Left kidney (tissue), 1 donor: ENCODE measurements at regions not wholly inside any gene's neighbourhood (a gene's known extent, or its start where the extent isn't known, plus 50 kb on each side); places are given as distances from the start of the nearest gene placed in this dataset.
"Not testable (repeated sequence)": the region's sequence is repeated elsewhere in the genome, so short reads cannot be mapped to it uniquely, and the experiment has no call there.

Experiments
- DNase-seq: peaks from one replicate; pipeline ENCODE4 v3.0.0-alpha.2; 2013

DNA sequence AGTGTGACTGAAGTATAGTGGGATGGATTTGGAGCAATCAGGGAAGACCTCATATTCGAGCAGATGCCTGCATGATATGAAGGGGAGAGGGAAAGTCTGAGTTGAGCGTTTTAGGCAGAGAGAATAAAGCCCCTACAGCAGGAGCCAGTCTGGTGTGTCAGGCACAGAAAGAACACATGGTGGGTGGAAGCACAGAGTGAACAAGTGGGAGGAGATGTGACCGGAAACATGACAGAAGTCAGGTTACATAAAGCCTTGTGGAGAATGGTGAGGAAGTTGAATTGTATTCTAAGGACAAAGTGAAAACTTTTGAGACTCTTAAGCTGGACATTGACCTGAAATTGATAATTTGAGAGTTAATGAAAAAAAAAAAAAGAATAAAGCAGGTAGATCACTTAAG lies 541.0 kb downstream of the PLOD2 start:
- no peak for DNase-seq

DNA sequence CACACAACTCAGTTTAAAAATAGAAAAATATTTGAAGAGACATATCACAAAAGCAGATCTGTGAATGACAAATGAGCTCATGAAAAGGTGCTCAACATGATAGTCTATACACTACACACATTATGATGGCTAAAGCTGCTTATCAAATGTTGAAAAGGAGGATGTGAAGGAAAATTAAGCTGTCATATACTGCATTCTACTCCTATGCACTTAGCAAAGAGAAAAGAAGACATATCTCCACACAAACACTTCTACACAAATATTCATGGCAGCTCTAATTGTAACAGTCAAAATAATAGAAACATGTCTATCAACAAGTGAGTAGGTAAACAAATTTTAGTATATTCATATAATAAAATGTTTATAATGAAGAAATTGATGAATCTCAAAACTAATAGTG lies 540.5 kb downstream of the PLOD2 start:
- DNase-seq: no peak

DNA sequence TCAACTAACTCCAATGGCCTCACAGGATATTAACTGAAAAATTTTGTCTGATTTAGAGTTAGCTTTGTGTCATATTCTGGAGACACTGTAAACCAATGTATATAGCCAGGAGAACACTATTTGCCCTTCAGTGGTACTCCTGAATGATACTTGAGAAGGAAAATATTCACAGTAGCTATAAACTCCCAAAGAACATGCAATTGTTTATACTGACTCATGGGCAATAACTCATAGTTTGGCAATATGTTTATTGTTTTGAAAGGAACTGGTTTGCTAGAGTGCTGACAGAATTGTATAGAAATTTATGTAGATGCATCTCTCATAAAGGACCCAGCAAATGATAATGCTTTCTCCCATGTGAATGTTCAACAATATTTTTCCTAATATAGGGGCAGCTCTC lies 537.6 kb downstream of the PLOD2 start:
- no peak for DNase-seq

DNA sequence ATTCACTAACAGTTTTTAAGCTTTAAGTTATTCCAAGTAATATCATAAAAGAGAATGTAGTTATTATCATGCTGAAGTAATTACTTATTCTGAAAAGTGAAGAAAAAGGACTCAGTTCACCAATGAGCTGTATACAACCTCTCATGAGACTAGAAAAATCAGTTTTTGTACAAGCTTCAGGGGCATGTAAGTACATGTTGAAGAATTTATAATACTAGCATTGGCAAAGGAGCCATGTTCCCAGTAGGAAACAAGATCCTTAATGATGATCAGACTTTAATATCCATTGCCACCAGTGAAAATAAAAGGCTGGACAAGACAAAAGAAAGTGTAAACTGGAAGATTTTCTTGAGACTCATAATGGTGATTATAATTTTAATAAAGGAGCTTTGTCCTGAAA lies 532.8 kb downstream of the PLOD2 start:
- DNase-seq: no peak

DNA sequence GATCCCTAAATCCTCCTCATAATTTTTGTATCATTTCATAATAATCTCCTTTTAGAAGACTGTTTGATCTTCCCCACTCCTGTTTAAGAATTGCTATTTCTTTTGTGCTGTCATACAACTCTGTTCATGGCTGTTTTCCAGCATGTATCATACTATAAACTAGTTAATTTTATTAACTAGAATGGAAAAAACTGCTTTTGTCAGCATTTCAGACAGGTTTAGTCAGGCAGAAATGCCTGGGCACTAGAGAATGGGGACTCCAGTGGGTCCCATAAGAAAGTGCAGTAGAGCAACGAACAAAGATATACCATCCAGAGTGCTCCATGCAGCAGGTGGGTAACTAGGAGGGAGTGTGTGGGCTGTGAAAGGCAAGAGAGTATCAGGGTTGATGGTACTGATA lies 523.9 kb downstream of the PLOD2 start:
- no peak for DNase-seq

GRCh38 chr3:145639003-145639606 lies 521.9 kb downstream of the PLOD2 start:
- no peak for DNase-seq

GRCh38 chr3:145639875-145640274 lies 521.1 kb downstream of the PLOD2 start:
- DNase-seq: no peak

DNA sequence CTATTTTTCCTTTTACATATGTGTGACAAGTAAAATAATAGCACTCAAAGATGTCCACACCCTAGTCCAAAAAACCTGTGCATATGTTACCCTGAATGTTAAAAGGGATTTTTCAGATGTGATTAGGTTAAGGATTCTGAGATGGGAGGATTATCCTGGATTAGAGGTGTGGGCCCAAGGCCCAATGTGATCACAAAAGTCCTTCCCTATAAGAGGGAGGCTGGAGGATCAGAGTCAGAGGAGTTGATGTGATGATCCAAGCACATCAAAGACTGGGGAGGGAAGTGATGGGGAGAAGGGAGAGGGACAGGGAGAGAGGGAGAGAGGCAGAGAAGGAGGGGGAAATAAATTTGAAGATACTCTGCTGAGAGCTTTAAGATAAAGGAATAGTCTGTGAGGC lies 512.6 kb downstream of the PLOD2 start:
- no peak for DNase-seq

DNA sequence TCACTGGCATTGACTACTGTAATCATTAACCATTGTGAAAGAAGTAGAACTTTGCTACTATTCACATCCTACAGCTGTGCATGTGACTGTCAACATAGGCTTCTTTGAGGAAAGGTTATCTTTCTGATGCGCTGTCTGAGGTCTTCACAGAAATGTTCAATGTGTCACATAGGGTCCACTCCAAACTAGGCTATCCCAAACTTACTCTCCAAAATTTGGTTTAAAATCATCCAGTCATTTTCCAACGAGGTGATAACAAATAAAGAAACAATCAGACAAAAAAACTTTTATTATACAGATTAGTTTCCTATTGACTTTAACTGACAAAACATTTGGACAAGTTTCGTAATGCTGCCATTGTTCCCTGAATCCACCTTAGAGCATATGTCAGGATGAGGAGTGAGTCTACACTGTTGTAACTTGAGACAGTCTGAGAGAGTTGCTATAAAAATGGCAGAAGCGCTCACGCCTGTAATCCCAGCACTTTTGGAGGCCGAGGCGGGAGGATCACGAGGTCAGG lies 511.6 kb downstream of the PLOD2 start:
- DNase-seq: no peak

DNA sequence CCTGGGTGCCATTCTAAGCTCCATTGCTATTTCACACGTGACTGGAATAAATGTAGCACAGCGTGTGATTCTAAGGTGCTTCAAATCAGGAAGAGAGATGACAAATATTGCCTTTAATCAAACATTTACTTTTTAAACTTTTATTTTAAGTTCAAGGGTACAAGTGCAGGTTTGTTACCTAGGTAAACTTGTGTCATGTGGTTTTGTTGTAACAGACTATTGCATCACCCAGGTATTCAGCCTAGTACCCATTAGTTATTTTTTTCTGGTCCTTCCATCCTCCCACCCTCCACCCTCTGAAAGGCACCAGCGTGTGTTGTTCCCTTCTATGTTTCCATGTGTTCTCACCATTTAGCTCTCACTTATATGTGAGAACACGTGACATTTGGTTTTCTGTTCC lies 510.8 kb downstream of the PLOD2 start:
- DNase-seq: no peak

GRCh38 chr3:145671121-145671520 lies 489.9 kb downstream of the PLOD2 start:
- DNase-seq: no peak

DNA sequence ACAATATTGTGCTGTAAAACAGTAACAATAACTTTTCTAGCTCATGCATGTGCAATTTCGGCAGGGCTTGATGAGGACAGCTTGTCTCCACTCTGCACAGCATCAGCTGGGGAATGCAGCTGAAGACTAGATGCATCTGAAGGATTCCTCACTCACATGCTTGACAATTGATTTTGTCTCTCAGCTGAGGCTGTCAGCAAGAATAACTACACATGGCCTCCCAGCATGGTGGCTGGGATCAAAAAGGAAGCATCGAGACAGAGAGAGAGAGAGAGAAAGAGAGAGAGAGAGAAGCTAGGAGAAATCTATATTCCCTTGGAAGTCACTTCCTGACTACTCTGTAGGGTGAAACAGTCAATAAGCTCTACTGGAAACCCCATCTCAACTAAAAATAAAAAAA lies 487.1 kb downstream of the PLOD2 start:
- no peak for DNase-seq

DNA sequence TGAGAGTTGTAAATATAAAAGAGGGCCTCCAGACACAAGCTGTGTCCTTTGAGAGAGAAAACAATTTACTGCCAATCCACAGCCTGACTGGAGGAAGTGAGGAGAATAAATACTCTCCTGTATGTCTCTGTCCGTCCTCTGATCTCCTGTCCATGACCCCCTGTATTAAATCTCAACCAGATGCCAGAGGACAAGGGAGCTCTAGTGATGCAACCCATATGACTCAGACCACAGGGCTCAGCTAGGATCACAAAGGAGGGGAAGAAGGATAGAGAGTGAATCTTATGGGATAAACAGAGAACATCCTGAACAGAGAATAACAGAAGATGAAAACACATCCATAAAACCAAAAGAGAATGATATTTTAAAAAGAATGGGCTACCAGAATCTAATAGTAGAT lies 482.6 kb downstream of the PLOD2 start:
- no peak for DNase-seq

- no peak for DNase-seq
Measured at GRCh38 chr3:145681181-145681580, 479.8 kb downstream of the PLOD2 start.

GRCh38 chr3:145687978-145688377 lies 473.0 kb downstream of the PLOD2 start:
- not testable (repeated sequence) for DNase-seq

- no peak for DNase-seq
Measured at GRCh38 chr3:145692751-145693150, 468.2 kb downstream of the PLOD2 start.

- DNase-seq: no peak
Measured at GRCh38 chr3:145696011-145696410, 465.0 kb downstream of the PLOD2 start.

DNA sequence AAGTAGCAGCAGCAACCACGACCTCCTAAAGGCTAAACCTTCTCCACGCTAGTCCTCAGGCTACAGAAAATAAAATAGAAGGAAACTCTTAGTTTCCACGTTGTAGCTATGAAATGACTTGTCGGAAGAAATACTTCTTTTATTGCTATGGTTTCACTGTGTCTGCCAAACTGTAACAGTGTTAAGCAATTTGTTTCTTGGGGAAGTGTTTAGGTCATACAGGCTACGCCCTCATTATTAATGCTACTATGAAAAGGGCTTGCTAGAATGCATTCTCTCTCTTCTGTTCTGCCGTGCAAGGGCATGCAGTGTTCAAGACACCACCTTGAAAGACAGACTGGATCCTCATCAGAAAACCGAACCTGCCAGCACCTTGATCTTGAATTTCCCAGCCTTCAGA lies 462.7 kb downstream of the PLOD2 start:
- no peak for DNase-seq

- no peak for DNase-seq
Measured at GRCh38 chr3:145698749-145699148, 462.2 kb downstream of the PLOD2 start.

DNA sequence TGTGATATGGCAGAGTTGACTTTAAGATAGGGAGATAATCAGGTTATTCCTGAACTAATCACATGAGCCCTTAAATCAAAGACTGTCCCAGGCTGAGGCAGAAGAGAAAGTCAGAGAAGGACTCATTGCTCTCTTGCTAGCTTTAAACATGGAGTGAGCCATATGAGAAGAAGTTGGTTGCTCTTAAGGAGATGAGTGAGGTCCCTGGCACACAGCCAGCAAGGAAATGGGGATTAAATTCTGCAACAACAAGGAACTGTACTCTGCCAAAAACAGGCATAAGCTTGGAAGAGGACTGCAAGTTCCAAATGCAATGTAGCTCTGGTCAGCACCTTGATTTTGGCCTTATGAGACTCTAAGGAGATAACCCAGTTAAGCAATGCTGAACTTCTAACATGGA lies 457.0 kb downstream of the PLOD2 start:
- DNase-seq: no peak

- not testable (repeated sequence) for DNase-seq
Measured at GRCh38 chr3:145709779-145710178, 451.2 kb downstream of the PLOD2 start.

DNA sequence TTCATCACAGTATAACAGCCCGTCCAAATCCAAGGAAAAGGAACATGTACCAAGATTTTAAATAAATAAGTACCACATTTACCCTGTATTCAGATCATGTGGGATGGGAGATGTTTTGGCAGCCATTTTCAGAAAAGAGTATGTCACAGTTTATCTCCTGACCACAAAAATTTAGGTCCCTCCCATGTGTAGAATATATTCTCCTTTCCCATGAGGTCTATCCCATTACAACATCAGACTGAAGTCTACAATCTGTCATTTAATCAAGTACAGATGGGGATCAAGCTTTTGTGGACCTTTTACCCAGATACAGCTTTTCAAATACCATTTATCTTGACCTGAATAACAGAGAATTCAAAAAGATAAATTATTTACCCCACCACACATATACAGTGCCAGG lies 444.5 kb downstream of the PLOD2 start:
- no peak for DNase-seq

DNA sequence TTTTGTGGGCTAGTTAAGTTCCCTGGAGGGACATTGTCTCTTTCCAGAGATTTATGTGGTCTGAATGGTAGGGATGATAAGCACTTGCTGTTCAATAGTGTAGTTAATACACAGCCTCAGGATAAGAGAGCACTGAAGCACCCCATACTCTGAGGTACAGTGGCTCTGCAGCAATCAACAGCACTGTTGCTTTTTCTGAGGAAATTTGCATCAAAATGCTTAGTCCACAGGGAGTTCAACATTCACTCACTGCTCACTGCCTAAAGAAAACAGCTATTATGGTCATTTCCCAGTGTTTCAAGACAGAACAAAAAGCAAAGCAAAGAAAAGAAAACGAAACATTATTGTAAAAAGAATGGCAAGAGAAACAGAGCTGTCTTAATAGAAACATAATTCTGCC lies 441.9 kb downstream of the PLOD2 start:
- no peak for DNase-seq

DNA sequence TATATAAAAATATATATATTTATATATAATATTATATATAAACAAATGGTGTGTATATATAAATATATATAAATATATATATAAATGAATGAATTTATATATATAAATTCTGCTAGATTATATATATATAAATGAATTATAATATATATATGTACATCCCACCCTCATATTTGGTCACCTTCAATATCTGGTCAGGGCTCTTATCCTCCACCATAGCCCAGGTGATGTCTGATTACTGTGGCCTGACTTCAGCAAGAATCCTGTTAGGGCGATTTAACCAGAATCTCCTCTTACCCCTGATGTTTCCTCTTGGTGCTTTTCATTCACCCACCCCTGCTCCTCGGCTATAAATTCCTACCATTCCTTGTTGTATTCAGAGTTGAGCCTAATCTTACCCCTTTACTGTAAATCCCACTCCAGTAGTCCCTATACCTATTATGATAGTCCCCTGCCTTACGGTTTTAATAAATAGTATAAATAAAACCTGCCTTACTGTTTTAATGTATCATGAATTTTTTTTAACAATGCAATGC lies 439.6 kb downstream of the PLOD2 start:
- DNase-seq: no peak

DNA sequence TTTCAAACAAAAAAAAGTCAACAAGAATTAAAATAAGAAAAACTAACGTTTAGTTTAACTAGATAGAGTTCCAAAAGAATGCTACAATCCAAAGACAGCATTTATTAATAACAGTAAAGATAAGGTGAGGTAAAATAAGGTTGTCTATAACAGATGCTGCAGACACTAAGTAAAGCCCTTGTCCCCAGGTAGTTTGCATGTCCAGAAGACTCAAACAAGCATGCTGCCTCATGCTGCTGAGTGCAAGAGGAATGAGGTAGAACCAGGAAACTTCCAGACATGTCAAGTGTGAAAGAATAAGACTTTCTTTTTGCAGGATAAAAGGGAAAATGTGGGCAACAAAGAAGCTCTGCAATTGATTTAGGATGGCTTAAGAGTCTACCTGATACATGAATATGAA lies 439.2 kb downstream of the PLOD2 start:
- no peak for DNase-seq
